Urinary bladder (tissue), 3 donors: ENCODE measurements at regions not wholly inside any gene's neighbourhood (a gene's known extent, or its start where the extent isn't known, plus 50 kb on each side); places are given as distances from the start of the nearest gene placed in this dataset.

Experiments
- DNase-seq: peaks from one replicate; pipeline ENCODE4 v3.0.0-alpha.2; 2015; ENCODE audit errors: extremely low spot score
- H3K27ac ChIP-seq: one replicate; pipeline ENCODE4 v1.5.1; 2013; ENCODE audit warnings: low read depth, mild to moderate bottlenecking, moderate library complexity
- H3K36me3 ChIP-seq: one replicate; pipeline ENCODE4 v1.6.1; 2013; ENCODE audit warnings: mild to moderate bottlenecking, moderate library complexity; ENCODE audit not compliant: insufficient read depth
- H3K4me1 ChIP-seq: one replicate; pipeline ENCODE4 v1.6.1; 2013; ENCODE audit warnings: mild to moderate bottlenecking, moderate library complexity; ENCODE audit not compliant: insufficient read depth
- H3K4me3 ChIP-seq: one replicate; pipeline ENCODE4 v1.5.1; 2013; ENCODE audit warnings: low read depth, low read length
- WGBS: extraction: QIAGEN DNeasy Blood & Tissue Kit; methylation state at CpG from one replicate; pipeline ENCODE4 v1.1.7; 2013; 5-methylcytosine and 5-hydroxymethylcytosine counted together
- donor health status: healthy with polysubstance abuse.
- donor health status: healthy.

- no peaks in the 10 kb centered on the region for H3K36me3 ChIP-seq
- DNase-seq, result no peak
- no peak overlapping the region for H3K27ac ChIP-seq
- H3K4me1 ChIP-seq, result peaks cover 2% of the 10 kb centered on the region
- WGBS, result 32% methylated on average over 2 of the region's 2 CpGs
- H3K4me3 ChIP-seq, result no peak overlapping the region
Measured at GRCh38 chr6:44558832-44559251, 171.3 kb downstream of the CDC5L start.

GRCh38 chr6:44559486-44560270 is 172.2 kb downstream of the CDC5L start:
- Histone ChIP-seq H3K4me3 (no peak overlapping the region), H3K36me3 (no peaks in the 10 kb centered on the region), H3K27ac (no peak overlapping the region), H3K4me1 (peaks cover 2% of the 10 kb centered on the region)
- no peak for DNase-seq
- WGBS, result 83% methylated on average over 13 of the region's 13 CpGs

GRCh38 chr6:44560458-44561059 is 173.1 kb downstream of the CDC5L start:
- 65% methylated on average over 12 of the region's 12 CpGs for WGBS
- Histone ChIP-seq H3K36me3 (no peaks in the 10 kb centered on the region), H3K27ac (no peak overlapping the region), H3K4me1 (peaks cover 2% of the 10 kb centered on the region), H3K4me3 (no peak overlapping the region)
- no peak for DNase-seq

GRCh38 chr6:44561060-44561623 is 173.6 kb downstream of the CDC5L start:
- 10% methylated on average over 25 of the region's 25 CpGs for WGBS
- H3K4me3 ChIP-seq, result no peak overlapping the region

GRCh38 chr6:44561832-44562665 is 174.5 kb downstream of the CDC5L start:
- H3K27ac ChIP-seq, result no peak overlapping the region
- no peaks in the 10 kb centered on the region for H3K36me3 ChIP-seq
- H3K4me3 ChIP-seq, result no peak overlapping the region
- DNase-seq, result no peak
- H3K4me1 ChIP-seq, result peaks cover 2% of the 10 kb centered on the region
- WGBS, result 77% methylated on average over 8 of the region's 8 CpGs

More at GRCh38 chr6:44561060-44561623, 173.6 kb downstream of the CDC5L start:
- no peak for DNase-seq
- Histone ChIP-seq H3K36me3 (no peaks in the 10 kb centered on the region), H3K27ac (no peak overlapping the region), H3K4me1 (peaks cover 2% of the 10 kb centered on the region)

- 75% methylated on average over 11 of the region's 11 CpGs for WGBS
- no peak for DNase-seq
- no peaks in the 10 kb centered on the region for H3K36me3 ChIP-seq
- no peak overlapping the region for H3K4me3 ChIP-seq
- H3K4me1 ChIP-seq, result peaks cover 2% of the 10 kb centered on the region
- no peak overlapping the region for H3K27ac ChIP-seq
Measured at GRCh38 chr6:44563397-44563796, 175.9 kb downstream of the CDC5L start.

GRCh38 chr6:44564906-44565524 is 177.5 kb downstream of the CDC5L start:
- WGBS, result 85% methylated on average over 6 of the region's 6 CpGs

GRCh38 chr6:44567406-44567805 is 179.9 kb downstream of the CDC5L start:
- no peaks in the 10 kb centered on the region for H3K36me3 ChIP-seq
- no peak overlapping the region for H3K27ac ChIP-seq
- WGBS, result 88% methylated on average over 4 of the region's 4 CpGs
- no peak overlapping the region for H3K4me3 ChIP-seq
- no peak for DNase-seq
- H3K4me1 ChIP-seq, result no peaks in the 10 kb centered on the region

More at GRCh38 chr6:44564906-44565524, 177.5 kb downstream of the CDC5L start:
- no peaks in the 10 kb centered on the region for H3K36me3 ChIP-seq
- no peak overlapping the region for H3K4me3 ChIP-seq
- no peak overlapping the region for H3K27ac ChIP-seq
- H3K4me1 ChIP-seq, result peaks cover 2% of the 10 kb centered on the region
- DNase-seq, result no peak

GRCh38 chr6:44569131-44569530 is 181.6 kb downstream of the CDC5L start:
- no peak overlapping the region for H3K27ac ChIP-seq
- H3K4me1 ChIP-seq, result no peaks in the 10 kb centered on the region
- no peak for DNase-seq
- 82% methylated on average over 3 of the region's 3 CpGs for WGBS
- H3K4me3 ChIP-seq, result no peak overlapping the region
- H3K36me3 ChIP-seq, result no peaks in the 10 kb centered on the region

GRCh38 chr6:44569931-44570385 is 182.5 kb downstream of the CDC5L start:
- Histone ChIP-seq H3K4me3 (no peak overlapping the region), H3K36me3 (no peaks in the 10 kb centered on the region), H3K4me1 (no peaks in the 10 kb centered on the region), H3K27ac (no peak overlapping the region)
- no peak for DNase-seq
- 9% methylated on average over 7 of the region's 7 CpGs for WGBS

- H3K4me1 ChIP-seq, result no peaks in the 10 kb centered on the region
- no peaks in the 10 kb centered on the region for H3K36me3 ChIP-seq
- no peak for DNase-seq
- H3K4me3 ChIP-seq, result no peak overlapping the region
- no peak overlapping the region for H3K27ac ChIP-seq
- WGBS, result 98% methylated on average over 1 of the region's 1 CpG
Measured at GRCh38 chr6:44571510-44571909, 184.0 kb downstream of the CDC5L start.

- H3K27ac ChIP-seq, result no peak overlapping the region
- no peak for DNase-seq
- H3K4me1 ChIP-seq, result no peaks in the 10 kb centered on the region
- no peak overlapping the region for H3K4me3 ChIP-seq
- no peaks in the 10 kb centered on the region for H3K36me3 ChIP-seq
Measured at GRCh38 chr6:44572346-44572745, 184.8 kb downstream of the CDC5L start.

- Histone ChIP-seq H3K27ac (no peak overlapping the region), H3K4me3 (no peak overlapping the region), H3K36me3 (no peaks in the 10 kb centered on the region), H3K4me1 (no peaks in the 10 kb centered on the region)
- DNase-seq, result no peak
Measured at GRCh38 chr6:44575644-44576043, 188.1 kb downstream of the CDC5L start.
